Kidney (tissue), 13 donors: ENCODE measurements at regions not wholly inside any gene's neighbourhood (a gene's known extent, or its start where the extent isn't known, plus 50 kb on each side); places are given as distances from the start of the nearest gene placed in this dataset.

ENCODE experiments used
- DNase-seq, 5 donors: peaks; one replicate each; pipeline ENCODE4 v3.0.0-alpha.2; 2013 to 2020
- FAIRE-seq: peaks from 2 replicates; lab custom pipeline; 2012; peaks lifted over from hg19 to GRCh38; lab: Jason Lieb, UNC
- H3K27ac ChIP-seq, 2 donors: one replicate each; pipeline ENCODE4 v1.7.0; 2013; ENCODE audit warnings: low read depth in 2 of 2, low read length in 2 of 2, inconsistent platforms in 1 of 2
- H3K27me3 ChIP-seq: one replicate; pipeline ENCODE4 v1.7.1; 2013; ENCODE audit warnings: low read length, inconsistent platforms; ENCODE audit not compliant: control insufficient read depth, insufficient read depth
- H3K36me3 ChIP-seq, 3 donors: one replicate each; pipeline versions ENCODE4 v1.7.0 to v1.7.1; 2013; ENCODE audit warnings: low read length in 3 of 3, control low read depth in 1 of 3, inconsistent platforms in 1 of 3; ENCODE audit not compliant: insufficient read depth in 3 of 3, control insufficient read depth in 2 of 3
- H3K4me1 ChIP-seq, 3 donors: one replicate each; pipeline versions ENCODE4 v1.7.0 to v1.7.1; 2013; ENCODE audit warnings: low read length in 3 of 3, inconsistent platforms in 1 of 3, low read depth in 1 of 3; ENCODE audit not compliant: control insufficient read depth in 2 of 3, insufficient read depth in 2 of 3
- H3K4me3 ChIP-seq, 3 donors: one replicate each; pipeline versions ENCODE4 v1.7.0 to v1.8.1; 2013; ENCODE audit warnings: low read length in 3 of 3, control low read depth in 1 of 3, inconsistent platforms in 1 of 3
- H3K9ac ChIP-seq, 3 donors: one replicate each; pipeline versions ENCODE4 v1.7.0 to v1.7.1; 2013; ENCODE audit warnings: low read length in 3 of 3, control low read depth in 1 of 3, inconsistent platforms in 1 of 3
- H3K9me3 ChIP-seq, 3 donors: one replicate each; pipeline versions ENCODE4 v1.7.0 to v1.7.1; 2013; ENCODE audit warnings: low read length in 3 of 3, control low read depth in 1 of 3, inconsistent platforms in 1 of 3; ENCODE audit not compliant: control insufficient read depth in 2 of 3, insufficient read depth in 1 of 3
- CTCF ChIP-seq: IDR thresholded peaks from 3 replicates; pipeline ENCODE4 v1.5.1; 2012; ENCODE audit warnings: mild to moderate bottlenecking, moderate library complexity, borderline replicate concordance; ENCODE audit not compliant: insufficient read depth; ENCODE audit errors: extremely low read depth
- intact Hi-C: fragments of 100-400 bp; cut with DNase I; formaldehyde crosslinking; loops from one replicate; pipeline ENCODE4 v1.11.1; 2022
- donor health status: control.
- donor health status: control.
- donor health status: control.
- donor health status: control.
- donor health status: control.
- donor health status: DM: yes; HTN: yes; CAD: no.
- donor health status: Normal renal cell carcinoma (clear cell type).

- no peaks in the 10 kb centered on the region for H3K27me3 ChIP-seq
These were observed 114.5 kb upstream of the PRKCQ start for GRCh38 chr10:6694447-6695140.

GRCh38 chr10:6692856-6693255 lies 112.8 kb upstream of the PRKCQ start:
- H3K27ac ChIP-seq, result no peak overlapping the region
- H3K27me3 ChIP-seq, result no peaks in the 10 kb centered on the region
- no peak overlapping the region for H3K4me3 ChIP-seq
- intact Hi-C loops, result no loop called here
- FAIRE-seq, result no peak
- no peak overlapping the region for H3K9ac ChIP-seq
- no peak for DNase-seq
- no peak for TF ChIP-seq CTCF
- no peaks in the 10 kb centered on the region for H3K36me3 ChIP-seq
- no peaks in the 10 kb centered on the region for H3K4me1 ChIP-seq
- H3K9me3 ChIP-seq, result no peaks in the 10 kb centered on the region

More at GRCh38 chr10:6694447-6695140, 114.5 kb upstream of the PRKCQ start:
- Histone ChIP-seq H3K4me1 (no peaks in the 10 kb centered on the region), H3K27ac (no peak overlapping the region), H3K9ac (no peak overlapping the region), H3K36me3 (no peaks in the 10 kb centered on the region), H3K9me3 (no peaks in the 10 kb centered on the region), H3K4me3 (no peak overlapping the region)
- TF ChIP-seq CTCF, result no peak
- no peak for FAIRE-seq
- intact Hi-C loops, result no loop called here
- DNase-seq, result no peak

- H3K27me3 ChIP-seq, result no peaks in the 10 kb centered on the region
- TF ChIP-seq CTCF, result no peak
- FAIRE-seq (no peak), DNase-seq (no peak)
- no peaks in the 10 kb centered on the region for H3K4me1 ChIP-seq
- H3K36me3 ChIP-seq, result no peaks in the 10 kb centered on the region
- intact Hi-C loops, result no loop called here
- no peaks in the 10 kb centered on the region for H3K9me3 ChIP-seq
- H3K27ac ChIP-seq, result no peak overlapping the region
- no peak overlapping the region for H3K4me3 ChIP-seq
- no peak overlapping the region for H3K9ac ChIP-seq
These were observed 112.0 kb upstream of the PRKCQ start for GRCh38 chr10:6692103-6692502.

GRCh38 chr10:6689036-6689435 lies 109.0 kb upstream of the PRKCQ start:
- no peaks in the 10 kb centered on the region for H3K4me1 ChIP-seq
- intact Hi-C loops, result no loop called here
- no peak overlapping the region for H3K27ac ChIP-seq
- FAIRE-seq (no peak), DNase-seq (no peak)
- no peaks in the 10 kb centered on the region for H3K36me3 ChIP-seq
- no peak overlapping the region for H3K4me3 ChIP-seq
- no peaks in the 10 kb centered on the region for H3K27me3 ChIP-seq
- no peak overlapping the region for H3K9ac ChIP-seq
- TF ChIP-seq CTCF, result no peak
- no peaks in the 10 kb centered on the region for H3K9me3 ChIP-seq
